SK-N-SH treated with all-trans-retinoic acid at 6 μM for 48 hours (cell line): ENCODE measurements at regions not wholly inside any gene's neighbourhood (a gene's known extent, or its start where the extent isn't known, plus 50 kb on each side); places are given as distances from the start of the nearest gene placed in this dataset.

ENCODE experiments used
- ATAC-seq: fragments of 200-7000 bp; cut with Tn5 transposase; 3 replicates; pipeline ENCODE4 v1.9.1; 2020; ENCODE audit warnings: mild to moderate bottlenecking, moderate library complexity
- ARNTL ChIP-seq: fragments of 450-650 bp; formaldehyde crosslinking; IDR thresholded peaks from 2 replicates; pipeline ENCODE4 v1.5.0; 2020; ENCODE audit warnings: low read depth, mild to moderate bottlenecking, moderate library complexity, borderline replicate concordance
- BACH2 ChIP-seq: fragments of 250-450 bp; sonication (Bioruptor Pico); IDR thresholded peaks from 2 replicates; pipeline ENCODE4 v1.9.0; 2021; ENCODE audit warnings: mild to moderate bottlenecking, borderline replicate concordance
- CSDC2 ChIP-seq: fragments of 250-450 bp; sonication (Bioruptor Pico); IDR thresholded peaks from 2 replicates; pipeline ENCODE4 v1.5.0; 2020; ENCODE audit warnings: mild to moderate bottlenecking, moderate library complexity
- ESRRG ChIP-seq: fragments of 250-450 bp; sonication (Bioruptor Pico); IDR thresholded peaks from 2 replicates; pipeline ENCODE4 v1.6.1; 2021; ENCODE audit warnings: mild to moderate bottlenecking
- GLIS3 ChIP-seq: fragments of 250-450 bp; sonication (Bioruptor Pico); IDR thresholded peaks from 2 replicates; pipeline ENCODE4 v1.5.0; 2020; ENCODE audit warnings: mild to moderate bottlenecking, moderate library complexity
- ISL1 ChIP-seq: fragments of 250-450 bp; sonication (Bioruptor Pico); IDR thresholded peaks from 2 replicates; pipeline ENCODE4 v2.1.2; 2022; ENCODE audit warnings: mild to moderate bottlenecking, moderate library complexity
- OSR1 ChIP-seq: fragments of 250-450 bp; sonication (Bioruptor Pico); IDR thresholded peaks from 2 replicates; pipeline ENCODE4 v1.8.0; 2022; ENCODE audit warnings: moderate library complexity, mild to moderate bottlenecking, inconsistent platforms
- PPARA ChIP-seq: fragments of 250-450 bp; sonication (Bioruptor Pico); IDR thresholded peaks from 2 replicates; pipeline ENCODE4 v1.5.0; 2020; ENCODE audit warnings: mild to moderate bottlenecking, borderline replicate concordance
- RARB ChIP-seq: fragments of 250-450 bp; sonication (Bioruptor Pico); IDR thresholded peaks from 2 replicates; pipeline ENCODE4 v1.8.0; 2021; ENCODE audit warnings: mild to moderate bottlenecking, moderate library complexity
- SNAI2 ChIP-seq: fragments of 250-450 bp; sonication (Bioruptor Pico); IDR thresholded peaks from 2 replicates; pipeline ENCODE4 v1.5.0; 2020; ENCODE audit warnings: mild to moderate bottlenecking, moderate library complexity
- TCF4 ChIP-seq: fragments of 250-450 bp; sonication (Bioruptor Pico); IDR thresholded peaks from 2 replicates; pipeline ENCODE4 v1.8.0; 2021; ENCODE audit warnings: mild to moderate bottlenecking, moderate library complexity, borderline replicate concordance
- TOX ChIP-seq: fragments of 250-450 bp; sonication (Bioruptor Pico); IDR thresholded peaks from 2 replicates; pipeline ENCODE4 v1.8.0; 2021; ENCODE audit warnings: mild to moderate bottlenecking, moderate library complexity, borderline replicate concordance
- ZC3H10 ChIP-seq: fragments of 250-450 bp; sonication (Bioruptor Pico); IDR thresholded peaks from 2 replicates; pipeline ENCODE4 v1.5.1; 2021; ENCODE audit warnings: mild to moderate bottlenecking, moderate library complexity
- ZFP3 ChIP-seq: fragments of 250-450 bp; sonication (Bioruptor Pico); IDR thresholded peaks from 2 replicates; pipeline ENCODE4 v1.5.0; 2020; ENCODE audit warnings: mild to moderate bottlenecking, moderate library complexity
- ZFP30 ChIP-seq: fragments of 450-650 bp; formaldehyde crosslinking; IDR thresholded peaks from 2 replicates; pipeline ENCODE4 v1.5.0; 2022; ENCODE audit warnings: mild to moderate bottlenecking, moderate library complexity
- ZNF565 ChIP-seq: fragments of 450-650 bp; formaldehyde crosslinking; conservative IDR thresholded peaks from 2 replicates; pipeline ENCODE4 v1.5.0; 2020; ENCODE audit warnings: low read depth, mild to moderate bottlenecking, moderate library complexity
- ZNF70 ChIP-seq: fragments of 450-650 bp; formaldehyde crosslinking; IDR thresholded peaks from 2 replicates; pipeline ENCODE4 v1.5.0; 2020; ENCODE audit warnings: mild to moderate bottlenecking, moderate library complexity
- ZNF8 ChIP-seq: fragments of 450-650 bp; formaldehyde crosslinking; IDR thresholded peaks from 2 replicates; pipeline ENCODE4 v1.5.0; 2020; ENCODE audit warnings: mild to moderate bottlenecking, moderate library complexity
- TF ChIP-seq, protein P1 (sequence below): fragments of 250-450 bp; sonication (Bioruptor Pico); IDR thresholded peaks from 2 replicates; pipeline ENCODE4 v1.5.0; 2020; ENCODE audit warnings: mild to moderate bottlenecking, moderate library complexity
- TF ChIP-seq, protein P2 (sequence below): fragments of 250-450 bp; sonication (Bioruptor Pico); IDR thresholded peaks from 2 replicates; pipeline ENCODE4 v1.8.0; 2021; ENCODE audit warnings: low read depth, mild to moderate bottlenecking, moderate library complexity, borderline replicate concordance
- TF ChIP-seq, protein P3 (sequence below): fragments of 250-450 bp; sonication (Bioruptor Pico); IDR thresholded peaks from 2 replicates; pipeline ENCODE4 v1.5.1; 2020; ENCODE audit warnings: low read depth, mild to moderate bottlenecking, moderate library complexity
- TF ChIP-seq, protein P4 (sequence below): fragments of 250-450 bp; sonication (Bioruptor Pico); IDR thresholded peaks from 2 replicates; pipeline ENCODE4 v1.8.0; 2020; ENCODE audit warnings: mild to moderate bottlenecking, moderate library complexity, borderline replicate concordance

DNA sequence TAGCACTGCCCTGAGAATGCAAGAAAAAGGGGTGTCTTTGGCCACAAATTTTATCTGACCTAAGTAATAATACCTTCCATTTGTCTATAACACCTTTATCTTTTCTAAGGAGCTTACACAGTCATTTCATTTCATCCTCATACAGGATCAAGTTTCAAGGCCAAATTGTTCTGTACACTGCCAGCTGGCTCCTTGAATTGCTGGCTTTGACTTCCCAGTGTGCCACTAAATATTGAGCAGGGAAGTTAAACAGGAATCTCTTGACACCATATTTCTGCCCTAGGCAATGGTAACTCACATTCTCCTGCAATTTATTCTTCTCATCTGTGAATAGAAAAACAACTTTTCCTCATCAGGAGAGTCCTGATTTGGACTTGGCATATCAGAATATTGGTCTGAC, 195.1 kb upstream of the LRP1B start:
- no peak for ATAC-seq
- TF ChIP-seq TOX (CRISPR knock-in tag) (no peak), TCF4 (CRISPR knock-in tag) (no peak)

DNA sequence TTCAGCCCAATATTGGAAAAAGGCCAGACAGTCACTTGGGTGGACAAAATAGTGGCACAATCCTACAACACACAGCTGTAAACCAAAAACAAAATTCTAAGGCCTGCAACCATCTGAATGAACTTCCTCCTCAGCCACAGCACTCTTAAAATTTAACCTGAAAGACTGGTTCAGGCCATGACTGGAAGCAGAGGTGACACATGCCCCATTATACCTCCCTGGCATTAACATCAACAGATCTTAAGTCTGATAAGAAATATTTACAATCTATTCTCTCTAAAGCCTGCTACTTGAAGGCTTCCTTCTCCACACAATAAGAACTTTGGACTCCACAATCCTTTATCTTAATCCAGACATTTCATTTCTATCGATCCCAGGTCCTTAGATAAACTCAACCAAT, 192.4 kb upstream of the LRP1B start:
- no peak for ATAC-seq
- TF ChIP-seq, protein P1, sequence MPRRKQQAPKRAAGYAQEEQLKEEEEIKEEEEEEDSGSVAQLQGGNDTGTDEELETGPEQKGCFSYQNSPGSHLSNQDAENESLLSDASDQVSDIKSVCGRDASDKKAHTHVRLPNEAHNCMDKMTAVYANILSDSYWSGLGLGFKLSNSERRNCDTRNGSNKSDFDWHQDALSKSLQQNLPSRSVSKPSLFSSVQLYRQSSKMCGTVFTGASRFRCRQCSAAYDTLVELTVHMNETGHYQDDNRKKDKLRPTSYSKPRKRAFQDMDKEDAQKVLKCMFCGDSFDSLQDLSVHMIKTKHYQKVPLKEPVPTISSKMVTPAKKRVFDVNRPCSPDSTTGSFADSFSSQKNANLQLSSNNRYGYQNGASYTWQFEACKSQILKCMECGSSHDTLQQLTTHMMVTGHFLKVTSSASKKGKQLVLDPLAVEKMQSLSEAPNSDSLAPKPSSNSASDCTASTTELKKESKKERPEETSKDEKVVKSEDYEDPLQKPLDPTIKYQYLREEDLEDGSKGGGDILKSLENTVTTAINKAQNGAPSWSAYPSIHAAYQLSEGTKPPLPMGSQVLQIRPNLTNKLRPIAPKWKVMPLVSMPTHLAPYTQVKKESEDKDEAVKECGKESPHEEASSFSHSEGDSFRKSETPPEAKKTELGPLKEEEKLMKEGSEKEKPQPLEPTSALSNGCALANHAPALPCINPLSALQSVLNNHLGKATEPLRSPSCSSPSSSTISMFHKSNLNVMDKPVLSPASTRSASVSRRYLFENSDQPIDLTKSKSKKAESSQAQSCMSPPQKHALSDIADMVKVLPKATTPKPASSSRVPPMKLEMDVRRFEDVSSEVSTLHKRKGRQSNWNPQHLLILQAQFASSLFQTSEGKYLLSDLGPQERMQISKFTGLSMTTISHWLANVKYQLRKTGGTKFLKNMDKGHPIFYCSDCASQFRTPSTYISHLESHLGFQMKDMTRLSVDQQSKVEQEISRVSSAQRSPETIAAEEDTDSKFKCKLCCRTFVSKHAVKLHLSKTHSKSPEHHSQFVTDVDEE = no peak
- TF ChIP-seq, protein P2, sequence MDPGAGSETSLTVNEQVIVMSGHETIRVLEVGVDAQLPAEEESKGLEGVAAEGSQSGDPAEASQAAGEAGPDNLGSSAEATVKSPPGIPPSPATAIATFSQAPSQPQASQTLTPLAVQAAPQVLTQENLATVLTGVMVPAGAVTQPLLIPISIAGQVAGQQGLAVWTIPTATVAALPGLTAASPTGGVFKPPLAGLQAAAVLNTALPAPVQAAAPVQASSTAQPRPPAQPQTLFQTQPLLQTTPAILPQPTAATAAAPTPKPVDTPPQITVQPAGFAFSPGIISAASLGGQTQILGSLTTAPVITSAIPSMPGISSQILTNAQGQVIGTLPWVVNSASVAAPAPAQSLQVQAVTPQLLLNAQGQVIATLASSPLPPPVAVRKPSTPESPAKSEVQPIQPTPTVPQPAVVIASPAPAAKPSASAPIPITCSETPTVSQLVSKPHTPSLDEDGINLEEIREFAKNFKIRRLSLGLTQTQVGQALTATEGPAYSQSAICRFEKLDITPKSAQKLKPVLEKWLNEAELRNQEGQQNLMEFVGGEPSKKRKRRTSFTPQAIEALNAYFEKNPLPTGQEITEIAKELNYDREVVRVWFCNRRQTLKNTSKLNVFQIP (CRISPR knock-in tag) = no peak
- TF ChIP-seq TCF4 (CRISPR knock-in tag) (no peak), SNAI2 (no peak), GLIS3 (CRISPR knock-in tag) (no peak), ESRRG (CRISPR knock-in tag) (no peak), ARNTL (CRISPR knock-in tag) (no peak), RARB (CRISPR knock-in tag) (no peak), PPARA (CRISPR knock-in tag) (no peak), OSR1 (CRISPR knock-in tag) (no peak)

DNA sequence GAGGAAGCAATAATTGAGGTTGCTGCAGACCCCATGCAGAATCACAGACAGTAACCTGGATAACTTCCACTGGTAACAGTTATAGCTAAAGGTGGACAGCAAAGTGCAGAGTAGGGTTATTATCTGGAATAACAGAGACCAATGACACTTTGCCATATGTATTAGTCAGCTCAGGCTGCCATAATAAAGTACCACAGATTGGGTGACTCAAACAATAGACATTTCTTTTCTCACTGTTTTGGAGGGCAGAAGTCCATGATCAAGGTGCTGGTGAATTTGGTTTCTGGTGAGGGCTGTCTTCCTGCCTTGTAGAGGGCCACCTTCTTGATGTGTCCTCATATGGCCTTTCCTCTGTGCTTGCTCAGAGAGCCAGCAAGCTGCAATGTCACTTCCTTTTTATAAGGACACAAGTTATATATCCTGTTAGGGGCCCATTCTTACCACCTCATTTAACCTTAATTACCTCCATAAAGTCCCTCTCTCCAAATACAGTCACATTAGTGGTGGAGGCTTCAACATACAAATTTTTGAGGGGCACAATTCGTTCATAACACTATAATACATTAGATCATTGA, 191.0 kb upstream of the LRP1B start:
- no peak for TF ChIP-seq ESRRG (CRISPR knock-in tag)
- no peak for TF ChIP-seq CSDC2 (CRISPR knock-in tag)
- no peak for TF ChIP-seq GLIS3 (CRISPR knock-in tag)
- TF ChIP-seq BACH2 (CRISPR knock-in tag) = no peak
- TF ChIP-seq ARNTL (CRISPR knock-in tag) = no peak
- TF ChIP-seq ZFP3 = no peak
- no peak for TF ChIP-seq PPARA (CRISPR knock-in tag)
- no peak for TF ChIP-seq ZFP30 (CRISPR knock-in tag)
- TF ChIP-seq ZC3H10 (CRISPR knock-in tag) = no peak
- TF ChIP-seq, protein P3, sequence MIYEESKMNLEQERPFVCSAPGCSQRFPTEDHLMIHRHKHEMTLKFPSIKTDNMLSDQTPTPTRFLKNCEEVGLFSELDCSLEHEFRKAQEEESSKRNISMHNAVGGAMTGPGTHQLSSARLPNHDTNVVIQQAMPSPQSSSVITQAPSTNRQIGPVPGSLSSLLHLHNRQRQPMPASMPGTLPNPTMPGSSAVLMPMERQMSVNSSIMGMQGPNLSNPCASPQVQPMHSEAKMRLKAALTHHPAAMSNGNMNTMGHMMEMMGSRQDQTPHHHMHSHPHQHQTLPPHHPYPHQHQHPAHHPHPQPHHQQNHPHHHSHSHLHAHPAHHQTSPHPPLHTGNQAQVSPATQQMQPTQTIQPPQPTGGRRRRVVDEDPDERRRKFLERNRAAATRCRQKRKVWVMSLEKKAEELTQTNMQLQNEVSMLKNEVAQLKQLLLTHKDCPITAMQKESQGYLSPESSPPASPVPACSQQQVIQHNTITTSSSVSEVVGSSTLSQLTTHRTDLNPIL (CRISPR knock-in tag) = no peak
- TF ChIP-seq ZNF565 = no peak
- TF ChIP-seq ISL1 (CRISPR knock-in tag) = no peak
- TF ChIP-seq, protein P2 (CRISPR knock-in tag) = no peak
- no peak for TF ChIP-seq OSR1 (CRISPR knock-in tag)
- no peak for TF ChIP-seq ZNF70 (CRISPR knock-in tag)
- TF ChIP-seq, protein P4, sequence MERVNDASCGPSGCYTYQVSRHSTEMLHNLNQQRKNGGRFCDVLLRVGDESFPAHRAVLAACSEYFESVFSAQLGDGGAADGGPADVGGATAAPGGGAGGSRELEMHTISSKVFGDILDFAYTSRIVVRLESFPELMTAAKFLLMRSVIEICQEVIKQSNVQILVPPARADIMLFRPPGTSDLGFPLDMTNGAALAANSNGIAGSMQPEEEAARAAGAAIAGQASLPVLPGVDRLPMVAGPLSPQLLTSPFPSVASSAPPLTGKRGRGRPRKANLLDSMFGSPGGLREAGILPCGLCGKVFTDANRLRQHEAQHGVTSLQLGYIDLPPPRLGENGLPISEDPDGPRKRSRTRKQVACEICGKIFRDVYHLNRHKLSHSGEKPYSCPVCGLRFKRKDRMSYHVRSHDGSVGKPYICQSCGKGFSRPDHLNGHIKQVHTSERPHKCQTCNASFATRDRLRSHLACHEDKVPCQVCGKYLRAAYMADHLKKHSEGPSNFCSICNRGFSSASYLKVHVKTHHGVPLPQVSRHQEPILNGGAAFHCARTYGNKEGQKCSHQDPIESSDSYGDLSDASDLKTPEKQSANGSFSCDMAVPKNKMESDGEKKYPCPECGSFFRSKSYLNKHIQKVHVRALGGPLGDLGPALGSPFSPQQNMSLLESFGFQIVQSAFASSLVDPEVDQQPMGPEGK (CRISPR knock-in tag) = no peak
- no peak for TF ChIP-seq ZNF8 (CRISPR knock-in tag)
- TF ChIP-seq, protein P1 = no peak
- TF ChIP-seq TOX (CRISPR knock-in tag) = no peak
- TF ChIP-seq RARB (CRISPR knock-in tag) = no peak
- no peak for ATAC-seq
